ENCODE measurements at regions not wholly inside any gene's neighbourhood (a gene's known extent, or its start where the extent isn't known, plus 50 kb on each side); places are given as distances from the start of the nearest gene placed in this dataset.

DNA sequence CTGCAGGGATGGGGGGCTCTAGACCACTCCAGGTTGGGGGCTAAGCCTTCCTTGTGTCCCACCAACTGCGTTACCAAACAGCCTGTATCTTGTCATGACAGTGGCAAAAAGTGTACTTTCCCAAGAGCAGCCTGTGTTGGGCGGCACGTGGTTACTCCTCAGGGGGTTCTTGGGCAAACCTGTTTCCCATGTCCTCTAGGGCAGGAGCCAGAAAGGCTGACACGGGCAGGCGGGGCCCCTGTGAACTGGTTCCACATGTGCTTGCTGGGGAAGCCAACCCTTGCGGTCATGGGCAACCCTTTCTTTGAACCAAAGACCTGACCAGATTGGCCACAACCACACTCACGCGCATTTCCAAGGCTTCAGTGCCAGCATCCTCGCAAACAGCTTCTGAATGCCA is 228.5 kb downstream of the RBFOX3 start:
- no peak for ATAC-seq
- Histone ChIP-seq H3K79me2 (ENCODE audit: low read length) (no peaks in the 10 kb centered on the region), H3K4me3 (ENCODE audit: low read length) (no peak overlapping the region), H3K4me1 (ENCODE audit: insufficient read depth, low read length) (no peaks in the 10 kb centered on the region), H3F3A (ENCODE audit: low read length, unreplicated experiment) (no peaks in the 10 kb centered on the region), H3K4me2 (ENCODE audit: low read length) (no peak overlapping the region), H3K36me3 (ENCODE audit: low read depth, low read length) (no peaks in the 10 kb centered on the region), H4K20me1 (ENCODE audit: low read length) (no peaks in the 10 kb centered on the region), H3K27me3 (ENCODE audit: low read length) (peaks cover 97% of the 10 kb centered on the region), H3K9ac (ENCODE audit: low read length) (no peak overlapping the region), H3K9me2 (replicated peaks; ENCODE audit: low read length) (no peaks in the 10 kb centered on the region), H3K27ac (ENCODE audit: low read length) (no peak overlapping the region), H3K9me3 (ENCODE audit: low read length) (no peaks in the 10 kb centered on the region), H2AFZ (ENCODE audit: low read length) (no peak overlapping the region)
- TF ChIP-seq EZH2 (IDR thresholded peaks at IDR 0.05; ENCODE audit: low read length, unreplicated experiment) (no peak), EZH2phosphoT487 (IDR thresholded peaks at IDR 0.05; ENCODE audit: borderline replicate concordance, low read length) (no peak)
- TF ChIP-seq, protein P1, sequence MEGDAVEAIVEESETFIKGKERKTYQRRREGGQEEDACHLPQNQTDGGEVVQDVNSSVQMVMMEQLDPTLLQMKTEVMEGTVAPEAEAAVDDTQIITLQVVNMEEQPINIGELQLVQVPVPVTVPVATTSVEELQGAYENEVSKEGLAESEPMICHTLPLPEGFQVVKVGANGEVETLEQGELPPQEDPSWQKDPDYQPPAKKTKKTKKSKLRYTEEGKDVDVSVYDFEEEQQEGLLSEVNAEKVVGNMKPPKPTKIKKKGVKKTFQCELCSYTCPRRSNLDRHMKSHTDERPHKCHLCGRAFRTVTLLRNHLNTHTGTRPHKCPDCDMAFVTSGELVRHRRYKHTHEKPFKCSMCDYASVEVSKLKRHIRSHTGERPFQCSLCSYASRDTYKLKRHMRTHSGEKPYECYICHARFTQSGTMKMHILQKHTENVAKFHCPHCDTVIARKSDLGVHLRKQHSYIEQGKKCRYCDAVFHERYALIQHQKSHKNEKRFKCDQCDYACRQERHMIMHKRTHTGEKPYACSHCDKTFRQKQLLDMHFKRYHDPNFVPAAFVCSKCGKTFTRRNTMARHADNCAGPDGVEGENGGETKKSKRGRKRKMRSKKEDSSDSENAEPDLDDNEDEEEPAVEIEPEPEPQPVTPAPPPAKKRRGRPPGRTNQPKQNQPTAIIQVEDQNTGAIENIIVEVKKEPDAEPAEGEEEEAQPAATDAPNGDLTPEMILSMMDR (conservative IDR thresholded peaks at IDR 0.05; ENCODE audit: low read depth, low read length), result no peak
- intact Hi-C loops (cut with micrococcal nuclease), result no loop called here
- DNase-seq, result no peak
- CTCF ChIA-PET, result no interaction called here
- no TSS peak for BruUV-seq (replicated peaks)
- POLR2A ChIA-PET (ENCODE audit: unreplicated experiment), result no interaction called here

DNA sequence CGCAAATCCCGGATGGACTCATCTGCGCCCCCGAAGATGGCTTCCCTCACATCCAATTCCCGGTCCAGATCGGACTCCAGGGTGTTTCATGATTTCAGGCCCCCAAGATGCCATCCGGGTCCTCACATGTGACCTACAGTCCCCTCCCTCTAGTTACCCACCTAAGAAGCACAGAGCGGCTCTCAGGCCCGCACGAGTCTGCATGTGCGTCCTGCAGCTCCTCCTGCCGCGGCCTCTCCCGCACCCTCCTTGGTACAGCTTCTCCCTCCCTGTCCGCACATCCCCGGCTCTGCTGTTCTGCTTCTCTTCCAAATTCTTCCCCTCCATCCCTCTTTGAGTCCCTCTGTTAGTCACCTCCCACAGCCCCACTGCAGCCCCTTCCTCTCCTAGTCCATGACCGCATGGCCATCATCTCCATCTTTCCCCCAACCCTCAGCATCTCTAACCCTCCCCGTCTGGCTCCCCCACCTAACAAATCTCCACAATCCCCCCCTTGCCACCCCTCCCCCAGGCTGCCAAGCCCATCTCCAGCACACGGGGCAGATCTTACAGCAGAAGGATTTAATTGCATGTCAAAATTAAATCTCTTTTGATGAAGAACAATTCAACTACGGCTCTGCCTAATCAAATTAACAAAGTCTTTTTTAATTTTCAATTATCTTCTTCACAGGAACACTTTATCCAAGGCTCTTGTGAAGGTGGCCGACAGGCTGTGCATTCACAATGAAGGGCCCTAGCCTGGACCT is 231.0 kb downstream of the RBFOX3 start:
- no peak overlapping the region for H3K4me2 ChIP-seq (ENCODE audit: low read length)
- no peaks in the 10 kb centered on the region for H3K9me2 ChIP-seq (replicated peaks; ENCODE audit: low read length)
- TF ChIP-seq, protein P1 (conservative IDR thresholded peaks at IDR 0.05; ENCODE audit: low read depth, low read length), result no peak
- TF ChIP-seq EZH2 (IDR thresholded peaks at IDR 0.05; ENCODE audit: low read length, unreplicated experiment) (no peak), EZH2phosphoT487 (IDR thresholded peaks at IDR 0.05; ENCODE audit: borderline replicate concordance, low read length) (no peak)
- no TSS peak for BruUV-seq (replicated peaks)
- H3K4me1 ChIP-seq (ENCODE audit: insufficient read depth, low read length), result no peaks in the 10 kb centered on the region
- H4K20me1 ChIP-seq (ENCODE audit: low read length), result no peaks in the 10 kb centered on the region
- CTCF ChIA-PET, result no interaction called here
- no peaks in the 10 kb centered on the region for H3K36me3 ChIP-seq (ENCODE audit: low read depth, low read length)
- no peaks in the 10 kb centered on the region for H3K79me2 ChIP-seq (ENCODE audit: low read length)
- intact Hi-C loops (cut with micrococcal nuclease), result no loop called here
- H3K27ac ChIP-seq (ENCODE audit: low read length), result no peak overlapping the region
- no peaks in the 10 kb centered on the region for H3F3A ChIP-seq (ENCODE audit: low read length, unreplicated experiment)
- no peaks in the 10 kb centered on the region for H3K9me3 ChIP-seq (ENCODE audit: low read length)
- no peak overlapping the region for H3K4me3 ChIP-seq (ENCODE audit: low read length)
- POLR2A ChIA-PET (ENCODE audit: unreplicated experiment), result no interaction called here
- ATAC-seq (no peak), DNase-seq (no peak)
- H3K9ac ChIP-seq (ENCODE audit: low read length), result no peak overlapping the region
- H2AFZ ChIP-seq (ENCODE audit: low read length), result no peak overlapping the region
- H3K27me3 ChIP-seq (ENCODE audit: low read length), result peaks cover 100% of the 10 kb centered on the region

DNA sequence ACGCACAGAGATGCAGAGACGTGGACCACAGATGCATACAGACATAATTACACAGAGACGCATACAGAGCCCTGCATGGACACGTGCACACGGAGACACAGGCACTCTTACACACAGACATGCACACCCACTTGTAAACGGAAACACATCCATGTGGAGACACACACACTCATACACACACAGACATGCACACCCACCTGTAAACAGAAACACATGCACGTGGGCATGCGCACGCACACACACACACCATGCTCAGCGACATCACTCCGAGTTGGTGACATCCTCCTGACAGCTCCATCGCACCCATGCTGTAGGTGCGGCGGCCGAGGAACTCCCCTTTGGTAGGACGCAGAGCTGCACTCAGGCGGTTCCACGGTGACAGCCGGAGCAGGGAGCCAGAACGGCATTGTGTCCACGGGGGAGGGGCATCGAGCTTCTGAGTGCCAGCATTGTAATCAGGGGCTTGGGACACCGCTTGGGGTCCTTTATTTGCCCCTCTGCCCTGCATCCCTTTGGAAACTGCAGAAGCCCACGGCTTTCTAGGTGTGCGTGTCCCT is 233.5 kb downstream of the RBFOX3 start:
- H3K27me3 ChIP-seq (ENCODE audit: low read length), result peaks cover 100% of the 10 kb centered on the region
- H3K9me3 ChIP-seq (ENCODE audit: low read length), result no peaks in the 10 kb centered on the region
- no peaks in the 10 kb centered on the region for H3K9me2 ChIP-seq (replicated peaks; ENCODE audit: low read length)
- intact Hi-C loops (cut with micrococcal nuclease), result no loop called here
- no peak overlapping the region for H3K4me3 ChIP-seq (ENCODE audit: low read length)
- H3K79me2 ChIP-seq (ENCODE audit: low read length), result no peaks in the 10 kb centered on the region
- ChIA-PET CTCF (no interaction called here), POLR2A (ENCODE audit: unreplicated experiment) (no interaction called here)
- H3K36me3 ChIP-seq (ENCODE audit: low read depth, low read length), result no peaks in the 10 kb centered on the region
- H3K9ac ChIP-seq (ENCODE audit: low read length), result no peak overlapping the region
- DNase-seq (no peak), ATAC-seq (no peak)
- H3K27ac ChIP-seq (ENCODE audit: low read length), result no peak overlapping the region
- no peaks in the 10 kb centered on the region for H4K20me1 ChIP-seq (ENCODE audit: low read length)
- TF ChIP-seq, protein P1 (conservative IDR thresholded peaks at IDR 0.05; ENCODE audit: low read depth, low read length), result no peak
- no peak for TF ChIP-seq EZH2 (IDR thresholded peaks at IDR 0.05; ENCODE audit: low read length, unreplicated experiment)
- H3F3A ChIP-seq (ENCODE audit: low read length, unreplicated experiment), result no peaks in the 10 kb centered on the region
- H3K4me1 ChIP-seq (ENCODE audit: insufficient read depth, low read length), result no peaks in the 10 kb centered on the region
- BruUV-seq (replicated peaks), result no TSS peak
- no peak overlapping the region for H2AFZ ChIP-seq (ENCODE audit: low read length)
- no peak overlapping the region for H3K4me2 ChIP-seq (ENCODE audit: low read length)
